MM.1S (cell line): ENCODE measurements at regions not wholly inside any gene's neighbourhood (a gene's known extent, or its start where the extent isn't known, plus 50 kb on each side); places are given as distances from the start of the nearest gene placed in this dataset.

Experiments used
- DNase-seq: peaks from one replicate; pipeline ENCODE4 v3.0.0-alpha.2; 2015
- H2AFZ ChIP-seq: fragments of 300-600 bp; sonication (generic); 2 replicates; pipeline ENCODE4 v1.6.0; 2016; ENCODE audit warnings: antibody characterized with exemption, low read length
- H3F3A ChIP-seq: fragments of 300-600 bp; sonication (generic); 2 replicates; pipeline ENCODE4 v1.6.1; 2016; ENCODE audit warnings: mild to moderate bottlenecking, antibody characterized with exemption, low read length, moderate library complexity, mixed read lengths; ENCODE audit not compliant: insufficient read depth
- H3K27ac ChIP-seq: fragments of 300-600 bp; sonication (generic); 2 replicates; pipeline ENCODE4 v1.5.1; 2016; ENCODE audit warnings: mild to moderate bottlenecking, low read length
- H3K27me3 ChIP-seq: fragments of 300-600 bp; sonication (generic); replicated peaks from 2 replicates; pipeline ENCODE4 v1.6.0; 2016; ENCODE audit warnings: low read length; ENCODE audit not compliant: insufficient read depth
- H3K36me3 ChIP-seq: fragments of 300-600 bp; sonication (generic); replicated peaks from 2 replicates; pipeline ENCODE4 v1.6.1; 2016; ENCODE audit warnings: mild to moderate bottlenecking, low read length, mixed read lengths; ENCODE audit not compliant: insufficient read depth
- H3K4me1 ChIP-seq: fragments of 300-600 bp; sonication (generic); 2 replicates; pipeline ENCODE4 v1.6.1; 2016; ENCODE audit warnings: low read length, mixed read lengths
- H3K4me2 ChIP-seq: fragments of 300-600 bp; sonication (generic); 2 replicates; pipeline ENCODE4 v1.6.0; 2016; ENCODE audit warnings: low read depth, low read length
- H3K4me3 ChIP-seq: fragments of 300-600 bp; sonication (generic); 2 replicates; pipeline ENCODE4 v1.5.1; 2016; ENCODE audit warnings: low read length, mixed read lengths
- H3K79me2 ChIP-seq: fragments of 300-600 bp; sonication (generic); 2 replicates; pipeline ENCODE4 v1.6.1; 2016; ENCODE audit warnings: mixed run types, low read length, mixed read lengths
- H3K9ac ChIP-seq: fragments of 300-600 bp; sonication (generic); 2 replicates; pipeline ENCODE4 v1.6.1; 2016; ENCODE audit warnings: low read length, mixed read lengths
- H3K9me2 ChIP-seq: fragments of 300-600 bp; sonication (generic); replicated peaks from 2 replicates; pipeline ENCODE4 v1.6.1; 2016; ENCODE audit warnings: mild to moderate bottlenecking, low read length, mixed read lengths; ENCODE audit not compliant: insufficient read depth
- H3K9me3 ChIP-seq: fragments of 300-600 bp; sonication (generic); replicated peaks from 2 replicates; pipeline ENCODE4 v1.6.1; 2016; ENCODE audit warnings: mild to moderate bottlenecking, low read length, mixed read lengths; ENCODE audit not compliant: insufficient read depth
- H4K20me1 ChIP-seq: fragments of 300-600 bp; sonication (generic); 2 replicates; pipeline ENCODE4 v1.6.1; 2016; ENCODE audit warnings: mild to moderate bottlenecking, low read length, moderate library complexity, mixed read lengths; ENCODE audit not compliant: insufficient read depth
- CTCF ChIP-seq: fragments of 300-600 bp; sonication (generic); IDR thresholded peaks from 2 replicates; pipeline ENCODE4 v1.5.1; 2016; ENCODE audit warnings: antibody characterized with exemption, low read length, mixed read lengths
- EZH2 ChIP-seq: fragments of 300-600 bp; sonication (generic); optimal IDR thresholded peaks from 2 replicates; pipeline ENCODE3; 2017; ENCODE audit warnings: low read depth, mild to moderate bottlenecking, antibody characterized with exemption, low read length, mixed read lengths
- EZH2phosphoT487 ChIP-seq: fragments of 300-600 bp; sonication (generic); IDR thresholded peaks from 2 replicates; pipeline ENCODE4 v1.6.1; 2018; ENCODE audit warnings: antibody characterized with exemption, low read length

- H3K36me3 ChIP-seq = no peaks in the 10 kb centered on the region
- H3K9me2 ChIP-seq = no peaks in the 10 kb centered on the region
- H3K4me2 ChIP-seq = no peak overlapping the region
- H3K9ac ChIP-seq = no peak overlapping the region
- no peak overlapping the region for H3K27ac ChIP-seq
- no peaks in the 10 kb centered on the region for H3F3A ChIP-seq
- H3K4me3 ChIP-seq = no peak overlapping the region
- no peaks in the 10 kb centered on the region for H3K79me2 ChIP-seq
- no peaks in the 10 kb centered on the region for H3K27me3 ChIP-seq
- TF ChIP-seq EZH2phosphoT487 (no peak), CTCF (no peak), EZH2 (no peak)
- no peak for DNase-seq
- H2AFZ ChIP-seq = no peak overlapping the region
- H3K4me1 ChIP-seq = no peaks in the 10 kb centered on the region
- no peaks in the 10 kb centered on the region for H4K20me1 ChIP-seq
- no peaks in the 10 kb centered on the region for H3K9me3 ChIP-seq
These were observed 199.2 kb upstream of the KLF4 start for GRCh38 chr9:107688728-107689127.

- Histone ChIP-seq H3K27me3 (no peaks in the 10 kb centered on the region), H4K20me1 (no peaks in the 10 kb centered on the region), H3K27ac (no peak overlapping the region), H3K36me3 (no peaks in the 10 kb centered on the region), H2AFZ (no peak overlapping the region), H3K9me3 (no peaks in the 10 kb centered on the region), H3K9ac (no peak overlapping the region), H3F3A (no peaks in the 10 kb centered on the region), H3K9me2 (no peaks in the 10 kb centered on the region), H3K4me2 (no peak overlapping the region), H3K79me2 (no peaks in the 10 kb centered on the region), H3K4me3 (no peak overlapping the region), H3K4me1 (no peaks in the 10 kb centered on the region)
- TF ChIP-seq CTCF (no peak), EZH2phosphoT487 (no peak), EZH2 (no peak)
- DNase-seq = no peak
These were observed 196.3 kb upstream of the KLF4 start for GRCh38 chr9:107685901-107686300.

GRCh38 chr9:107685376-107685775 lies 195.8 kb upstream of the KLF4 start:
- Histone ChIP-seq H3K27me3 (no peaks in the 10 kb centered on the region), H3K9me3 (no peaks in the 10 kb centered on the region), H2AFZ (no peak overlapping the region), H3K27ac (no peak overlapping the region), H3K4me2 (no peak overlapping the region), H3K9me2 (no peaks in the 10 kb centered on the region), H3K4me3 (no peak overlapping the region), H3K9ac (no peak overlapping the region), H4K20me1 (no peaks in the 10 kb centered on the region), H3K4me1 (no peaks in the 10 kb centered on the region), H3K79me2 (no peaks in the 10 kb centered on the region), H3K36me3 (no peaks in the 10 kb centered on the region), H3F3A (no peaks in the 10 kb centered on the region)
- TF ChIP-seq CTCF = no peak
- TF ChIP-seq EZH2phosphoT487 = no peak
- no peak for TF ChIP-seq EZH2
- no peak for DNase-seq
